Heart left ventricle (tissue), 13 donors: ENCODE measurements at regions not wholly inside any gene's neighbourhood (a gene's known extent, or its start where the extent isn't known, plus 50 kb on each side); places are given as distances from the start of the nearest gene placed in this dataset.

Experiments
- POLR2A ChIP-seq, 2 donors: fragments of 450-650 bp; IDR thresholded peaks; one replicate each; pipeline ENCODE4 v1.6.1; 2017; ENCODE audit warnings: antibody characterized with exemption in 2 of 2, mild to moderate bottlenecking in 2 of 2, moderate library complexity in 2 of 2
- TF ChIP-seq, protein P1 (sequence below), 12 donors: fragments of 200-600 bp; sonication (generic) in 4 of 12; IDR thresholded peaks; one replicate each; pipeline versions ENCODE4 v1.5.0 to v1.8.0; 2018 to 2022; ENCODE audit warnings: antibody characterized with exemption in 12 of 12, mild to moderate bottlenecking in 5 of 12
- donor health status: ischemic (EF 13 %, LVEDD 7.1; RV severe dilation, severe dysfunction).
- donor health status: DM: no; HTN: yes; CAD: no.
- donor health status: DM: no; HTN: no; CAD: no.
- donor health status: ischemic (EF 25% LVEDD 6.9; RV normal size, moderate dysfunction).
- donor health status: ischemic (EF 25% LVEDD 5.7; RV mildly dilated, moderate dysfunction).
- donor health status: ischemic (EF 35%, LVEDD 5.7; RV mildly dilated, moderate dysfunction).
- donor health status: nonischemic (EF 11% LVEDD 7.7; RV severe dilation, severe dysfunction).
- donor health status: DM: yes; HTN: yes; CAD: no.
- donor health status: PGD.
- donor health status: ischemic (EF 29% LVEDD 5.4; RV normal size, mild dysfunction).
- donor health status: nonischemic (EF 23%, LVEDD 6.1; RV moderate dilation, normal function).

DNA sequence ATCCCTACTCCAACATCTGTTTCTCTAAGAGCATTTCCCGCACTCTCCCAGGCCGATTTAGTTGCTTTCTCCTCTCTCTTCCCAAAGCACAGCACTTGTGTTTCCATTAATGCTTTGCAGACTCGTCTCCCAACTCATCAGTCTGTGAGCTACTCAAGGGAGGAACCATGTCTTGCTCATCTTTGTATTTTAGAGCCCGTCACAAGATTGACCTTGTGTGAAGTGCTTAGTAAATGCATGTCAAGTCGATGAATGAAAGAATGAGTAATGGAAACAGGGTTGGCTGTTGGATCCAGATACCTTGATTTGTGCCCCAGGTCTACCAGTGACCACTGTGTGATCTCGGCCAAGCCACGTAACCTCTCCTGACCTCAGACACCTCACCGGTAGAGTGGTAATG, 99.3 kb downstream of the KLF4 start:
- TF ChIP-seq, protein P1, sequence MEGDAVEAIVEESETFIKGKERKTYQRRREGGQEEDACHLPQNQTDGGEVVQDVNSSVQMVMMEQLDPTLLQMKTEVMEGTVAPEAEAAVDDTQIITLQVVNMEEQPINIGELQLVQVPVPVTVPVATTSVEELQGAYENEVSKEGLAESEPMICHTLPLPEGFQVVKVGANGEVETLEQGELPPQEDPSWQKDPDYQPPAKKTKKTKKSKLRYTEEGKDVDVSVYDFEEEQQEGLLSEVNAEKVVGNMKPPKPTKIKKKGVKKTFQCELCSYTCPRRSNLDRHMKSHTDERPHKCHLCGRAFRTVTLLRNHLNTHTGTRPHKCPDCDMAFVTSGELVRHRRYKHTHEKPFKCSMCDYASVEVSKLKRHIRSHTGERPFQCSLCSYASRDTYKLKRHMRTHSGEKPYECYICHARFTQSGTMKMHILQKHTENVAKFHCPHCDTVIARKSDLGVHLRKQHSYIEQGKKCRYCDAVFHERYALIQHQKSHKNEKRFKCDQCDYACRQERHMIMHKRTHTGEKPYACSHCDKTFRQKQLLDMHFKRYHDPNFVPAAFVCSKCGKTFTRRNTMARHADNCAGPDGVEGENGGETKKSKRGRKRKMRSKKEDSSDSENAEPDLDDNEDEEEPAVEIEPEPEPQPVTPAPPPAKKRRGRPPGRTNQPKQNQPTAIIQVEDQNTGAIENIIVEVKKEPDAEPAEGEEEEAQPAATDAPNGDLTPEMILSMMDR (IDR thresholded peaks at IDR 0.05): no peak
- TF ChIP-seq POLR2A (IDR thresholded peaks at IDR 0.05): no peak
